ENCODE measurements at regions not wholly inside any gene's neighbourhood (a gene's known extent, or its start where the extent isn't known, plus 50 kb on each side); places are given as distances from the start of the nearest gene placed in this dataset.
A peak's percentile ranks its signal among the peaks of the same experiment; 100 is the strongest.

GRCh38 chr9:567128-567746 lies 274.3 kb upstream of the DMRT1 start:
- 72 to 83% (median 77%) methylated on average over 4 of the region's 4 CpGs for WGBS, 4 donors
- intact Hi-C loops (cut with DNase I), result no loop called here

GRCh38 chr9:567747-568305 lies 273.7 kb upstream of the DMRT1 start:
- ATAC-seq, result no peak

More at GRCh38 chr9:567128-567746, 274.3 kb upstream of the DMRT1 start:
- peak overlapping the region in 3 of 12 donors; percentile 11 to 24 (median 20) for H3K27ac ChIP-seq
- H3K4me3 ChIP-seq, result no peak overlapping the region
- no peaks in the 10 kb centered on the region for H3K36me3 ChIP-seq
- peaks cover 0 to 13% (median 0%) of the 10 kb centered on the region in 12 donors for H3K9me3 ChIP-seq
- no peaks in the 10 kb centered on the region for H3K27me3 ChIP-seq
- no peak for ATAC-seq
- H3K4me1 ChIP-seq, result peaks cover 0 to 46% (median 14%) of the 10 kb centered on the region in 12 donors
- TF ChIP-seq CTCF (IDR thresholded peaks at IDR 0.05), result no peak
- DNase-seq, result no peak

GRCh38 chr9:569296-569695 lies 272.2 kb upstream of the DMRT1 start:
- Histone ChIP-seq H3K4me3 (no peak overlapping the region), H3K36me3 (no peaks in the 10 kb centered on the region), H3K27ac (peak overlapping the region in 10 of 12 donors; percentile 5 to 94 (median 80)), H3K27me3 (no peaks in the 10 kb centered on the region), H3K4me1 (peaks cover 0 to 45% (median 17%) of the 10 kb centered on the region in 12 donors), H3K9me3 (peaks cover 0 to 13% (median 0%) of the 10 kb centered on the region in 12 donors)
- peak in 1 of 4 donors; percentile 23 for ATAC-seq
- TF ChIP-seq POLR2A (IDR thresholded peaks at IDR 0.05) (no peak), CTCF (IDR thresholded peaks at IDR 0.05) (no peak)
- intact Hi-C loops (cut with DNase I), result no loop called here
- 68 to 83% (median 77%) methylated on average over 3 of the region's 3 CpGs for WGBS, 4 donors
- DNase-seq, result no peak

More at GRCh38 chr9:567747-568305, 273.7 kb upstream of the DMRT1 start:
- Histone ChIP-seq H3K4me3 (no peak overlapping the region), H3K36me3 (no peaks in the 10 kb centered on the region), H3K27ac (peak overlapping the region in 3 of 12 donors; percentile 11 to 24 (median 20)), H3K27me3 (no peaks in the 10 kb centered on the region), H3K9me3 (peaks cover 0 to 13% (median 0%) of the 10 kb centered on the region in 12 donors), H3K4me1 (peaks cover 0 to 42% (median 13%) of the 10 kb centered on the region in 12 donors)
- 69 to 81% (median 75%) methylated on average over 3 of the region's 3 CpGs for WGBS, 4 donors
- TF ChIP-seq POLR2A (IDR thresholded peaks at IDR 0.05) (no peak), CTCF (IDR thresholded peaks at IDR 0.05) (no peak)
- no peak for DNase-seq
- intact Hi-C loops (cut with DNase I), result no loop called here

GRCh38 chr9:570187-570586 lies 271.3 kb upstream of the DMRT1 start:
- H3K4me3 ChIP-seq, result no peak overlapping the region
- H3K9me3 ChIP-seq, result peaks cover 0 to 13% (median 0%) of the 10 kb centered on the region in 12 donors
- H3K27me3 ChIP-seq, result no peaks in the 10 kb centered on the region
- no peaks in the 10 kb centered on the region for H3K36me3 ChIP-seq
- peaks cover 0 to 52% (median 22%) of the 10 kb centered on the region in 12 donors for H3K4me1 ChIP-seq
- DNase-seq (no peak), ATAC-seq (peak; percentile 64 to 68 (median 66))
- H3K27ac ChIP-seq, result peak overlapping the region; percentile 5 to 94 (median 78)
- 22 to 37% (median 33%) methylated on average over 5 of the region's 5 CpGs for WGBS, 4 donors
- intact Hi-C loops (cut with DNase I), result loop anchor here in 1 of 10 donors (2.0 kb wide), 1 partner anchor 67 kb away; no protein-coding TSS in a partner anchor
- TF ChIP-seq CTCF (IDR thresholded peaks at IDR 0.05), result no peak
- TF ChIP-seq POLR2A (IDR thresholded peaks at IDR 0.05), result no peak

Measured in heart left ventricle (tissue), 16 donors.